Fibroblast of lung (primary cell): ENCODE measurements at regions not wholly inside any gene's neighbourhood (a gene's known extent, or its start where the extent isn't known, plus 50 kb on each side); places are given as distances from the start of the nearest gene placed in this dataset.

Experiments
- DNase-seq, 2 donors: peaks; one replicate each; pipeline versions ENCODE4 v3.0.0 to v3.0.0-alpha.2; 2010; ENCODE audit warnings: low read depth in 2 of 2
- H2AFZ ChIP-seq: 2 replicates; pipeline ENCODE4 v1.5.1; 2012; ENCODE audit warnings: low read length, control low read depth, inconsistent platforms
- H3K27ac ChIP-seq: 2 replicates; pipeline ENCODE4 v1.5.1; 2011; ENCODE audit warnings: low read length, control low read depth; ENCODE audit not compliant: insufficient read depth
- H3K27me3 ChIP-seq: 2 replicates; pipeline ENCODE4 v1.5.1; 2011; ENCODE audit warnings: mild to moderate bottlenecking, low read length; ENCODE audit not compliant: control insufficient read depth, insufficient read depth
- H3K36me3 ChIP-seq: 2 replicates; pipeline ENCODE4 v1.5.1; 2011; ENCODE audit warnings: low read length; ENCODE audit not compliant: control insufficient read depth, insufficient read depth
- H3K4me1 ChIP-seq: 2 replicates; pipeline ENCODE4 v1.5.1; 2011; ENCODE audit warnings: low read length; ENCODE audit not compliant: control insufficient read depth, insufficient read depth; ENCODE audit errors: extremely low read depth
- H3K4me2 ChIP-seq: 2 replicates; pipeline ENCODE4 v1.5.1; 2011; ENCODE audit warnings: low read length, control low read depth; ENCODE audit not compliant: insufficient read depth; ENCODE audit errors: extremely low read depth
- H3K4me3 ChIP-seq, 4 experiments: fragments of 200-600 bp in 1 of 4; sonication (generic) in 1 of 4; replicated peaks in 1 of 4; 2 replicates each; pipeline ENCODE4 v1.5.1; 2011 to 2016; ENCODE audit warnings: low read length in 4 of 4, low read depth in 3 of 4, mild to moderate bottlenecking in 3 of 4, control low read depth in 2 of 4, inconsistent platforms in 1 of 4, mixed read lengths in 1 of 4; ENCODE audit not compliant: insufficient read depth in 1 of 4; ENCODE audit errors: control extremely low read depth in 1 of 4
- H3K79me2 ChIP-seq: 2 replicates; pipeline ENCODE4 v1.5.1; 2012; ENCODE audit warnings: mild to moderate bottlenecking, low read length, inconsistent platforms; ENCODE audit not compliant: control insufficient read depth, insufficient read depth
- H3K9ac ChIP-seq: 2 replicates; pipeline ENCODE4 v1.5.1; 2011; ENCODE audit warnings: mild to moderate bottlenecking, low read length, control low read depth; ENCODE audit not compliant: insufficient read depth
- H3K9me3 ChIP-seq: 2 replicates; pipeline ENCODE4 v1.5.1; 2012; ENCODE audit warnings: low read depth, low read length; ENCODE audit not compliant: control insufficient read depth, insufficient read depth
- H4K20me1 ChIP-seq: 2 replicates; pipeline ENCODE4 v1.5.1; 2011; ENCODE audit warnings: low read length; ENCODE audit not compliant: control insufficient read depth, insufficient read depth; ENCODE audit errors: extremely low read depth
- EZH2 ChIP-seq: IDR thresholded peaks from 2 replicates; pipeline ENCODE4 v1.5.1; 2012; ENCODE audit warnings: low read length, control low read depth, mild to moderate bottlenecking; ENCODE audit errors: missing control alignments
- TF ChIP-seq, protein P1 (sequence below), 2 donors: IDR thresholded peaks in 1 of 2; conservative IDR thresholded peaks in 1 of 2; 1 replicate in 1 of 2; 2 replicates in 1 of 2; pipeline ENCODE4 v1.5.1; 2011 to 2012; ENCODE audit warnings: low read length in 2 of 2, control low read depth in 1 of 2, inconsistent platforms in 1 of 2, low read depth in 1 of 2, mild to moderate bottlenecking in 1 of 2

GRCh38 chr16:64380751-64381150, 741.1 kb downstream of the CDH11 start:
- no peaks in the 10 kb centered on the region for H3K9me3 ChIP-seq

GRCh38 chr16:64375391-64375980, 746.4 kb downstream of the CDH11 start:
- Histone ChIP-seq H3K4me2 (no peak overlapping the region), H3K9ac (no peak overlapping the region), H3K36me3 (no peaks in the 10 kb centered on the region), H3K79me2 (no peaks in the 10 kb centered on the region), H2AFZ (no peak overlapping the region), H3K27me3 (no peaks in the 10 kb centered on the region), H3K27ac (no peak overlapping the region), H4K20me1 (no peaks in the 10 kb centered on the region), H3K4me3 (no peak overlapping the region), H3K4me1 (no peaks in the 10 kb centered on the region), H3K9me3 (no peaks in the 10 kb centered on the region)
- TF ChIP-seq, protein P1, sequence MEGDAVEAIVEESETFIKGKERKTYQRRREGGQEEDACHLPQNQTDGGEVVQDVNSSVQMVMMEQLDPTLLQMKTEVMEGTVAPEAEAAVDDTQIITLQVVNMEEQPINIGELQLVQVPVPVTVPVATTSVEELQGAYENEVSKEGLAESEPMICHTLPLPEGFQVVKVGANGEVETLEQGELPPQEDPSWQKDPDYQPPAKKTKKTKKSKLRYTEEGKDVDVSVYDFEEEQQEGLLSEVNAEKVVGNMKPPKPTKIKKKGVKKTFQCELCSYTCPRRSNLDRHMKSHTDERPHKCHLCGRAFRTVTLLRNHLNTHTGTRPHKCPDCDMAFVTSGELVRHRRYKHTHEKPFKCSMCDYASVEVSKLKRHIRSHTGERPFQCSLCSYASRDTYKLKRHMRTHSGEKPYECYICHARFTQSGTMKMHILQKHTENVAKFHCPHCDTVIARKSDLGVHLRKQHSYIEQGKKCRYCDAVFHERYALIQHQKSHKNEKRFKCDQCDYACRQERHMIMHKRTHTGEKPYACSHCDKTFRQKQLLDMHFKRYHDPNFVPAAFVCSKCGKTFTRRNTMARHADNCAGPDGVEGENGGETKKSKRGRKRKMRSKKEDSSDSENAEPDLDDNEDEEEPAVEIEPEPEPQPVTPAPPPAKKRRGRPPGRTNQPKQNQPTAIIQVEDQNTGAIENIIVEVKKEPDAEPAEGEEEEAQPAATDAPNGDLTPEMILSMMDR (conservative IDR thresholded peaks at IDR 0.05 in 1 of 2, IDR thresholded peaks at IDR 0.05 in 1 of 2; ENCODE audit: low read depth in 1 of 2, low read length in 2 of 2): no peak
- TF ChIP-seq EZH2: no peak
- peak in 1 of 2 donors; percentile 68 for DNase-seq

More at GRCh38 chr16:64380751-64381150, 741.1 kb downstream of the CDH11 start:
- H3K4me1 ChIP-seq: no peaks in the 10 kb centered on the region
- no peak overlapping the region for H3K27ac ChIP-seq
- no peak overlapping the region for H3K9ac ChIP-seq
- H3K36me3 ChIP-seq: no peaks in the 10 kb centered on the region
- no peaks in the 10 kb centered on the region for H4K20me1 ChIP-seq
- H3K27me3 ChIP-seq: no peaks in the 10 kb centered on the region
- DNase-seq: no peak
- TF ChIP-seq EZH2: no peak
- TF ChIP-seq, protein P1 (conservative IDR thresholded peaks at IDR 0.05 in 1 of 2, IDR thresholded peaks at IDR 0.05 in 1 of 2; ENCODE audit: low read depth in 1 of 2, low read length in 2 of 2): no peak
- H3K4me2 ChIP-seq: no peak overlapping the region
- H3K4me3 ChIP-seq: no peak overlapping the region
- H3K79me2 ChIP-seq: no peaks in the 10 kb centered on the region
- H2AFZ ChIP-seq: no peak overlapping the region

DNA sequence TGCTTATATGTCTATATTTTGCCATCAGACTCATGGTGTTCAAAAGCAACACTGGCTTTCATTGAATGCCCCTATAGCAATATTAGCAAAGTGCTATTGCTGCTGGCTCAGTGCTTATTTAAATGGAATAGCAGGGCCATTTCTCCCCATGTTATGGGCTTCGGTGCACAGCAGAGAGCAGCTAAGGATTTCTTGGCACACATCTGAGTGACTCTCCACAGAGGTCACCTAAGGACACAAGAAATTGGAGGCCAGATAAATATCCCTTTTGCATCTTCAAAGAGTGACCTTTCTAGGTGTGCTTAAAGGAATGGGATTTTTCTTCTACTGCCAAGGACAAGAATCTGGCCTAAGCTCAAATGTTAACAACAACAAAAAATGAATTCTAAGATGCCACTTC, 751.8 kb downstream of the CDH11 start:
- Histone ChIP-seq H3K36me3 (no peaks in the 10 kb centered on the region), H3K9ac (no peak overlapping the region), H3K4me2 (no peak overlapping the region), H3K27ac (no peak overlapping the region), H3K79me2 (no peaks in the 10 kb centered on the region), H4K20me1 (no peaks in the 10 kb centered on the region), H2AFZ (no peak overlapping the region), H3K9me3 (no peaks in the 10 kb centered on the region), H3K27me3 (no peaks in the 10 kb centered on the region), H3K4me1 (peaks cover 3% of the 10 kb centered on the region), H3K4me3 (no peak overlapping the region)
- DNase-seq: no peak
- TF ChIP-seq EZH2: no peak
- TF ChIP-seq, protein P1 (conservative IDR thresholded peaks at IDR 0.05 in 1 of 2, IDR thresholded peaks at IDR 0.05 in 1 of 2; ENCODE audit: low read depth in 1 of 2, low read length in 2 of 2): no peak
